Transverse colon (tissue), 3 donors: ENCODE measurements at regions not wholly inside any gene's neighbourhood (a gene's known extent, or its start where the extent isn't known, plus 50 kb on each side); places are given as distances from the start of the nearest gene placed in this dataset.

Experiments
- CTCF ChIP-seq, 5 experiments: fragments of 200-600 bp in 3 of 5; fragments of 450-650 bp in 2 of 5; sonication (generic) in 3 of 5; IDR thresholded peaks; 1 replicate in 2 of 5; 2 replicates in 3 of 5; pipeline ENCODE4 v1.5.1; 2016 to 2017; ENCODE audit warnings: antibody characterized with exemption in 5 of 5, inconsistent platforms in 3 of 5, mild to moderate bottlenecking in 2 of 5, moderate library complexity in 1 of 5
- POLR2A ChIP-seq: fragments of 450-650 bp; IDR thresholded peaks from one replicate; pipeline ENCODE4 v1.6.1; 2016; ENCODE audit warnings: antibody characterized with exemption, mild to moderate bottlenecking, moderate library complexity

- TF ChIP-seq POLR2A: no peak
- no peak for TF ChIP-seq CTCF (IDR thresholded peaks at IDR 0.05)
Measured at GRCh38 chr1:221343607-221344006, 398.3 kb downstream of the DUSP10 start.
